SK-N-SH (cell line): ENCODE measurements at regions not wholly inside any gene's neighbourhood (a gene's known extent, or its start where the extent isn't known, plus 50 kb on each side); places are given as distances from the start of the nearest gene placed in this dataset.
"Not testable (repeated sequence)": the region's sequence is repeated elsewhere in the genome, so short reads cannot be mapped to it uniquely, and the experiment has no call there.

Experiments
- CTCF ChIA-PET: fragments of 300-600, 350-600 bp; formaldehyde crosslinking; extraction: SDS; loops from one replicate; lab custom pipeline; 2021; lab: Yijun Ruan, JAX
- POLR2A ChIA-PET: fragments of 350-600 bp; sonication (Branson Sonifier 250); formaldehyde crosslinking; extraction: SDS; loops from one replicate; lab custom pipeline; 2020; ENCODE audit warnings: antibody characterized with exemption, inconsistent platforms; lab: Yijun Ruan, JAX
- DNase-seq: peaks from one replicate; pipeline ENCODE4 v3.0.0; 2012
- H2AFZ ChIP-seq: fragments of 200-600 bp; sonication (generic); 2 replicates; pipeline ENCODE4 v1.8.1; 2016; ENCODE audit warnings: antibody characterized with exemption, mild to moderate bottlenecking, low read depth
- H3F3A ChIP-seq: fragments of 200-600 bp; sonication (generic); replicated peaks from 2 replicates; pipeline ENCODE3; 2016; ENCODE audit warnings: antibody characterized with exemption, mild to moderate bottlenecking; ENCODE audit not compliant: insufficient read depth
- H3K27ac ChIP-seq, 2 experiments: fragments of 200-500 bp in 1 of 2; fragments of 200-600 bp in 1 of 2; sonication (Bioruptor generic) in 1 of 2; sonication (generic), shearing (Covaris generic) in 1 of 2; 2 replicates each; pipeline versions ENCODE4 v1.5.1 to v1.6.1; 2014 to 2016; ENCODE audit warnings: low read depth in 2 of 2, inconsistent platforms in 1 of 2, low read length in 1 of 2, mild to moderate bottlenecking in 1 of 2, mixed read lengths in 1 of 2
- H3K27me3 ChIP-seq: fragments of 200-600 bp; sonication (generic), shearing (Covaris generic); 2 replicates; pipeline ENCODE4 v1.6.1; 2016; ENCODE audit warnings: mixed run types; ENCODE audit not compliant: insufficient read depth
- H3K36me3 ChIP-seq, 2 experiments: fragments of 200-500 bp in 1 of 2; fragments of 200-600 bp in 1 of 2; sonication (Bioruptor generic) in 1 of 2; sonication (generic) in 1 of 2; replicated peaks in 1 of 2; 2 replicates each; pipeline versions ENCODE3 to v1.5.1; 2014 to 2016; ENCODE audit warnings: low read length in 1 of 2, mild to moderate bottlenecking in 1 of 2; ENCODE audit not compliant: insufficient read depth in 2 of 2, control insufficient read depth in 1 of 2
- H3K4me1 ChIP-seq, 2 experiments: fragments of 200-500 bp in 1 of 2; fragments of 200-600 bp in 1 of 2; sonication (Bioruptor generic) in 1 of 2; sonication (generic), shearing (Covaris generic) in 1 of 2; 2 replicates each; pipeline versions ENCODE4 v1.5.1 to v1.6.1; 2014 to 2016; ENCODE audit warnings: low read depth in 1 of 2, low read length in 1 of 2, mixed run types in 1 of 2; ENCODE audit not compliant: insufficient read depth in 2 of 2, control insufficient read depth in 1 of 2
- H3K4me2 ChIP-seq: fragments of 200-600 bp; sonication (generic), shearing (Covaris generic); 2 replicates; pipeline ENCODE4 v1.6.1; 2017; ENCODE audit warnings: mixed run types
- H3K4me3 ChIP-seq, 2 experiments: fragments of 200-500 bp in 1 of 2; fragments of 200-600 bp in 1 of 2; sonication (Bioruptor generic) in 1 of 2; sonication (generic), shearing (Covaris generic) in 1 of 2; 2 replicates each; pipeline versions ENCODE4 v1.5.1 to v1.8.1; 2014 to 2016; ENCODE audit warnings: low read depth in 2 of 2, inconsistent platforms in 1 of 2, low read length in 1 of 2, mild to moderate bottlenecking in 1 of 2, mixed read lengths in 1 of 2, moderate library complexity in 1 of 2
- H3K79me2 ChIP-seq: fragments of 200-600 bp; sonication (generic); 2 replicates; pipeline ENCODE4 v1.8.1; 2017; ENCODE audit warnings: mild to moderate bottlenecking; ENCODE audit not compliant: insufficient read depth
- H3K9ac ChIP-seq: fragments of 200-600 bp; sonication (generic); 2 replicates; pipeline ENCODE4 v1.6.1; 2017; ENCODE audit warnings: mixed run types
- H3K9me2 ChIP-seq: fragments of 200-600 bp; sonication (generic); 2 replicates; pipeline ENCODE4 v1.6.1; 2017; ENCODE audit warnings: mixed run types
- H3K9me3 ChIP-seq: fragments of 200-600 bp; sonication (generic); 2 replicates; pipeline ENCODE4 v1.6.1; 2017; ENCODE audit warnings: mixed run types, mild to moderate bottlenecking, moderate library complexity
- H4K20me1 ChIP-seq: fragments of 200-600 bp; sonication (generic); 2 replicates; pipeline ENCODE4 v1.6.1; 2017; ENCODE audit warnings: mild to moderate bottlenecking, mixed run types; ENCODE audit not compliant: insufficient read depth
- CHD2 ChIP-seq: fragments of 150-350 bp; IDR thresholded peaks from 2 replicates; pipeline ENCODE4 v1.6.1; 2018; ENCODE audit warnings: low read length; ENCODE audit not compliant: partially characterized antibody
- FOXM1 ChIP-seq: IDR thresholded peaks from 2 replicates; pipeline ENCODE4 v1.4.0; 2012; ENCODE audit warnings: low read depth, mild to moderate bottlenecking
- MEF2A ChIP-seq: IDR thresholded peaks from 2 replicates; pipeline ENCODE4 v1.4.0; 2012; ENCODE audit warnings: low read depth, borderline replicate concordance
- USF1 ChIP-seq: IDR thresholded peaks from 2 replicates; pipeline ENCODE4 v1.4.0; 2012; ENCODE audit warnings: low read depth, borderline replicate concordance
- ZBTB33 ChIP-seq: IDR thresholded peaks from 2 replicates; pipeline ENCODE4 v1.4.0; 2012; ENCODE audit warnings: low read depth, borderline replicate concordance
- WGBS: methylation state at CpG from one replicate; pipeline ENCODE4 v1.1.6; 2017; ENCODE audit warnings: low lambda C conversion rate; 5-methylcytosine and 5-hydroxymethylcytosine counted together

- H3K27ac ChIP-seq = no peak overlapping the region
- no peak for TF ChIP-seq USF1
- H3K9me3 ChIP-seq = no peaks in the 10 kb centered on the region
- WGBS = 52% methylated on average over 2 of the region's 2 CpGs
- H3K27me3 ChIP-seq = peaks cover under 1% of the 10 kb centered on the region; the same call in 1 of the 2 replicates
- CTCF ChIA-PET = interaction anchor here (1.6 kb wide), 1 partner anchor 9 kb away, joined by 4 read pairs; no protein-coding TSS in a partner anchor
- no peaks in the 10 kb centered on the region for H3K79me2 ChIP-seq
- DNase-seq = no peak
- H3K4me2 ChIP-seq = no peak overlapping the region
- no peak overlapping the region for H3K9ac ChIP-seq
- H3K4me3 ChIP-seq = no peak overlapping the region; a peak in 1 of 4 replicates
- no peak overlapping the region for H2AFZ ChIP-seq
- H3K36me3 ChIP-seq = no peaks in the 10 kb centered on the region
- no peaks in the 10 kb centered on the region for H3K4me1 ChIP-seq
- H4K20me1 ChIP-seq = no peaks in the 10 kb centered on the region
- H3F3A ChIP-seq = no peaks in the 10 kb centered on the region
- H3K9me2 ChIP-seq = no peaks in the 10 kb centered on the region
- POLR2A ChIA-PET = no interaction called here
These were observed 80.1 kb upstream of the DGKG start for GRCh38 chr3:186442162-186442561.

GRCh38 chr3:186440891-186441290, 78.9 kb upstream of the DGKG start:
- Histone ChIP-seq H4K20me1 (no peaks in the 10 kb centered on the region), H2AFZ (no peak overlapping the region), H3K4me3 (no peak overlapping the region), H3K4me1 (no peaks in the 10 kb centered on the region), H3K79me2 (no peaks in the 10 kb centered on the region), H3K9me2 (no peaks in the 10 kb centered on the region), H3F3A (no peaks in the 10 kb centered on the region), H3K36me3 (no peaks in the 10 kb centered on the region), H3K9me3 (no peaks in the 10 kb centered on the region), H3K9ac (no peak overlapping the region), H3K4me2 (no peak overlapping the region), H3K27me3 (no peaks in the 10 kb centered on the region; the same call in 1 of the 2 replicates), H3K27ac (no peak overlapping the region)
- TF ChIP-seq ZBTB33 = no peak
- POLR2A ChIA-PET = no interaction called here
- no peak for DNase-seq
- 40% methylated on average over 2 of the region's 3 CpGs for WGBS
- CTCF ChIA-PET = no interaction called here

GRCh38 chr3:186439725-186440124, 77.7 kb upstream of the DGKG start:
- Histone ChIP-seq H2AFZ (no peak overlapping the region), H3K36me3 (no peaks in the 10 kb centered on the region), H3F3A (no peaks in the 10 kb centered on the region), H3K4me3 (no peak overlapping the region), H3K27ac (no peak overlapping the region), H3K4me2 (no peak overlapping the region), H3K9me3 (no peaks in the 10 kb centered on the region), H3K9me2 (no peaks in the 10 kb centered on the region), H4K20me1 (no peaks in the 10 kb centered on the region), H3K9ac (no peak overlapping the region), H3K79me2 (no peaks in the 10 kb centered on the region), H3K27me3 (no peaks in the 10 kb centered on the region; the same call in 1 of the 2 replicates), H3K4me1 (no peaks in the 10 kb centered on the region)
- no peak for DNase-seq
- WGBS = 40% methylated on average over 6 of the region's 6 CpGs
- POLR2A ChIA-PET = no interaction called here
- TF ChIP-seq CHD2 = no peak
- TF ChIP-seq MEF2A = no peak
- no peak for TF ChIP-seq FOXM1
- CTCF ChIA-PET = interaction anchor here (1.0 to 1.2 kb wide), 3 partner anchors 12 to 155 kb away, joined by 3 read pairs; no protein-coding TSS in a partner anchor

- 84% methylated on average over 18 of the region's 30 CpGs for WGBS
- H3K4me1 ChIP-seq, H3K4me3 ChIP-seq, H3F3A ChIP-seq, H2AFZ ChIP-seq, H3K9me3 ChIP-seq, DNase-seq, H3K79me2 ChIP-seq, H3K9ac ChIP-seq, H3K27me3 ChIP-seq, H3K4me2 ChIP-seq, H4K20me1 ChIP-seq, H3K36me3 ChIP-seq, H3K9me2 ChIP-seq, CTCF ChIA-PET, H3K27ac ChIP-seq, POLR2A ChIA-PET: not testable (repeated sequence)
These were observed 73.3 kb upstream of the DGKG start for GRCh38 chr3:186435332-186435731.
